Hematopoietic multipotent progenitor cell treated with erythropoietin and hydrocortisone succinate and interleukin-3 and kit ligand, for 6 days (in vitro differentiated cells): ENCODE measurements at regions not wholly inside any gene's neighbourhood (a gene's known extent, or its start where the extent isn't known, plus 50 kb on each side); places are given as distances from the start of the nearest gene placed in this dataset.
A peak's percentile ranks its signal among the peaks of the same experiment; 100 is the strongest.

Source experiments
- DNase-seq: peaks from one replicate; pipeline ENCODE4 v3.0.0-alpha.2; 2015

GRCh38 chr10:29924436-29924835 lies 134.9 kb downstream of the JCAD start:
- no peak for DNase-seq

DNA sequence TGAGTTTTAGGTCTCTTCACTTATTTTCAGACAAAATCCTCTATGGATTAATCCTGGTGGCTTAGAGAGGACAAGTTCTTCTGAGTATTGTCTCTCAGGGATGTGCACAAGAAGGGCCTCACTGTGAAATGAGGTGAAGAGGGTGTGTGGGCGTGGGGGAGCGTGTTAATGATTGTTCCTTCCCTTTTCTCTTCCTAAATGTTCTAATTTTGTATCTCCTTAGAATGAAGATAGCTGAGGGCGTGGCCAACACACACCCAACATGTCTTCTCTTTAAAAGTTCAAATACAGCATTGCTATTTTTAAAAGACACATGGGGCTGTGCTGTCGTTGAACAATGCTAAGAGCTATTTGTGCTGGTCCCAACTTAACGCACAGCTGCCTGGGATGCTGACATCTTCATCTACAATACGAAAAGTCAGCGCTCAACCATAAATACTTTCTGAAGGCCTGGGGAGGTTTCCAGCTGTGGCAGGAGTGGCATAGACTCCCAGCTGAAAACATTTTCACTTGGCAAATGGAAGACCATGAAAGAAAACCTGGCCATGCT lies 135.9 kb downstream of the JCAD start:
- DNase-seq = peak; percentile 3

- DNase-seq = no peak
Measured at GRCh38 chr10:29922892-29923291, 136.5 kb downstream of the JCAD start.

DNA sequence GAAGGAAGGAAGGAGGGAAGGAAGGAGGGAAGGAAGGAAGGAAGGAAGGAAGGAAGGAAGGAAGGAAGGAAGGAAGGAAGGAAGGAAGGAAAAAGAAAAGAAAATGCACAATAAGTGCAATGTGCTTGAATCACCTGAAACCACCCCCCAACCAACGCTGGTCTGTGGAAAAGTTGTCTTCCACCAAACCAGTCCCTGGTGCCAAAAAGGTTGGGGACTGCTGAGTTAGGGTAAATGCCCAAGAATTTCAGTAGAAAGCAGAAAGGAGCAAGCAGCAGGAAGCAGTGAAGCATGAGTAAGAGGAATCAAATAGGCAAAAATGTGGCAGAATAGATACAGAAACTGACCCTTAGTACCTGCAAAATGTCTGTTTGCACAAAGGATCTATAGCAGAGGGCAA lies 137.2 kb downstream of the JCAD start:
- DNase-seq = no peak

- no peak for DNase-seq
Measured at GRCh38 chr10:29921071-29921446, 138.3 kb downstream of the JCAD start.

- no peak for DNase-seq
Measured at GRCh38 chr10:29920408-29921070, 138.8 kb downstream of the JCAD start.

DNA sequence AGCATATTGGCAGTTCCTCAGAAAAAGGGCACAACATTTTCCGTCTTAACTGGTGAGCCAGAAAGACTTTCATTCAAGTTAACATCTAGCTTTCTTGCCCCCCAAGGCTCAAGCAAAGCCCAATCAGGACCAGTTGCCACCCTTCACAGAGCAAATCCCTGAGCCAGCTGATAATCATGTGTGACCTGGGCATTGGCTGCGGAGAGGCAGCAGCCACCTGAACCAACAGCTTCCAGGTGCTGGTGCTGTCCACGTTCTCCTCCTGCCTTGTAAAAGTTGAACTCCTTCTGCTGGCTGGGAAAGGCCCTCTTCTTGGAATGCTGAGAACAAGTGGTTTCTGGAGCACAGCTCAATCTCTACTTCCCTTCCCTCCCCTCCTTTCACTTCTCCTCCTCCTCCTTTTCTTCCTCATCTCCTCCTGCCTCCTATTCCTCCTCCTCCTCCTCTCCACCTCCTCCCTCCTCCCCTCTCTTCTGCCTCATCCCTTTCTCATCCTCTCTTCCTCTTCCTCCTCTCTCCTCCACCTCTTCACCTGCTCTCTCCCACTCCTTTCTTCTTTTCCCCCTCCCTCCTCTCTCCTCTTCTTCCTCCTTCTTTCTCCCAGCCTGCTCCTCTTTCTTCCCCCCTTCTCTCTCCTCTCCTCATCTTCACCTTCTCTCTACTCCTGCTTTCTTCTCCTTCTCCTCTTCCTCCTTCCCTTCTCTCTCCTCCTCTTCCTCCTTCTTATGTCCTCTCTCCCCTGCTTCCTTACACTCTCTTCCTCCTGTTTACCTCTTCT lies 140.6 kb downstream of the JCAD start:
- DNase-seq = no peak

DNA sequence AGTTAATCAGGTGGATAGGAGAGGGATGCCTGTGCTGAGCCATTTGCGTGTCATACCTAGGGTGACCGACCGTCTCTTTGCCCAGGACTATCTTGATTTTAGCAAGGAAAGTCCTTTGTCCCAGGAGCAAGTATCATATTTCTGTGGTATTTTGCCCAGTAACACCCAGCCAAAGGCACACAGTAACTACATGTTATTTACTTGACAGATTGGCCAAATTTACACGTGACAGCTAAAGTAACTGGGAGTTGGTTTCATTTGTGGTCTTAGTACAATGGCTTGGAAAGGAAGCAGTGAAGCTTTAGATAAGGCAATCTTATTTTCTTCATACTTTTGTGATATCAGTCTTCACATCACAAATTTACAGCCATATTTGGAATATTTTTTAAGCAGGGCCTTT lies 142.1 kb downstream of the JCAD start:
- DNase-seq = peak; percentile 71

DNA sequence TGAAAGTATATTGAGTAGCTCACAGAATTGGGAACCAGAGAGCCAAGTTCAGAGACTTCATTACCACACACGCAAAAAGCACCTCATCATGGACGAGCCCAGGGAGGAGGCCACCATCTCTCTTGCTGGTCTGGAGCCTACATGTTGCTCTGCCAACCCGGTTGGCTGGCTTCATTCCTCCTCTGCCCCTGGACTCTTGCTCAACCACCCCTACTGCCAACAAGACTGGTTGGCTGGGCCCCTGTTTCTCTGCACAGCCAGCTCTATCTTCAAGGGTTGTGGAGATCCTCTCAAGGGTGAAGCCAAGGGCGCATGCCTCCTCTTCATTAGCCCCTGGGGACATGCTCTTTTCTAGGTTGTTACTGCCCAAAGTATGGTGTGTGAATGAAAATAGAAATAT lies 142.7 kb downstream of the JCAD start:
- no peak for DNase-seq

DNA sequence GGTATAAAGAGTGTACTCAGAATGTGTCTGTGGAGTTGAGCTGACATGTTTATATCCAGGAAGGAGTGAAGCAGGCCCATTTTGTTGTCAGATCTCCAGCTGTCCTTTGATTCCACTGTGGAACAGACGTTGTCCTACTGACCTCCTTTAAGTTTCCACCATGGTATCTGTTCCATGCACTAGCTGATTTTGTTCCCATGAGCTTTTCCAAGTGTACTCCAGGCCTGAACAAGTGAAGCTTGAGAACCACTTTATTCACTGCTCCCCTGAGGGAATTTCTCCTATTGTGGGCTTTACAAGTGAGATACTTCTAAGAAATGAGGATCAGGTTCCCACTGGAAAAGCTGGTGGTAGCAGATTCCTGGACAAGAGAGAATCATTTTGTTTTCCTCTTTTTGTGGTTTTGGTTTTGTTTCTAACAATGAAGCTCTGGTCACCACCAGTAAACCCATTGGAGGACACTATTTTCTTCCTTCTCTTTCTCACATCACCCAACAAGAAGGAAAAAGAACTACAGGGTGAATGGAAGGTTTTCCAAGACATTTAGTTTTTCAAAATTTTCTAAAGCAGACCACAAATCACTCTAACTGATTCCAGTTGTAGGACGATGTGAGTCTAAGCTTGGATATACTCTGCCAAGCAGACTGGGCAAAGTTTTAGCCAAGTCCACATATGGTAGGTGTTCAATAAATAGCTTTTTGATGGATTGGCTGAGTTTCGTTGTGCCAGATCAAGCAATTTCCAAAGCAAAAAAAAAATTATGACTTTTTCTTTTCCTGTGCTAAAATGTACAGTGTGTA lies 144.2 kb downstream of the JCAD start:
- DNase-seq = no peak

GRCh38 chr10:29908962-29909361 lies 150.4 kb downstream of the JCAD start:
- DNase-seq = no peak

DNA sequence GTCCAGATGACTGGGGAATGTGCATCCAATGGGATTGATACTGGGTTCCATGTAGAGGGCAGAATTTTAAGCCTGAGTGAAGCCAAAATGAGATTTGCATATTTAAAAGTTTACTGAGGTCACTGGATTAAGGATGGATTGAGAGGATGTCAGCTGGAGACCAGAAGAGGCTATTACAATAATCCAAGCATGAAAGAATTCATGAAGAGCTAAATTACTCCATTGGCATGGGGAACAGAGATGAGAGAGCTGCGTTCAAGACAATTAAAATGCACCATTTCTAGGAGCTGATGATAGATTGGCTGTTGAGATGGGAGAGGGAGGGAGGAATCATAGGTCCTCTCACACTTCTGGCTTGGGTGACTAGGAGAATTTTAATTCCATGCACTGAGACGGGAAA lies 158.5 kb downstream of the JCAD start:
- DNase-seq = no peak

GRCh38 chr10:29897999-29898716 lies 161.2 kb downstream of the JCAD start:
- no peak for DNase-seq

DNA sequence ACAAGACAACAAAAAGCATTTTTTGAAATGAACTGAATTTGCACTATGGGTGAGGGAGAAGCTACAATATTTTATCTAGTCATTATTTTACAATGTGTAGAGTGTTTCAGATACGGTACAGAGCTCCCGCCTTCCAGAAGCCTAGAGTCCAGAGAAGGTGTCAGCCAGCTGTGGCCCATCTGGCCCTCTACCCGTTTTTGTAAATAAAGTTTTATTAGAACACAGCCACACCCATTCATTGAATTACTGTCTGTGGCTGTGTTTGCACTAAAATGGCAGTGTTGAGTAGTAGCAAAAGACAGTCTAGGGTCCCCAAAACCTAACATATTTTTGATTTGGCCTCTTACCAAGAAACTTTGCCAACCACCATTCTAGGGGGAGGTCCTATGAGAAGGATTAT lies 162.0 kb downstream of the JCAD start:
- no peak for DNase-seq

DNA sequence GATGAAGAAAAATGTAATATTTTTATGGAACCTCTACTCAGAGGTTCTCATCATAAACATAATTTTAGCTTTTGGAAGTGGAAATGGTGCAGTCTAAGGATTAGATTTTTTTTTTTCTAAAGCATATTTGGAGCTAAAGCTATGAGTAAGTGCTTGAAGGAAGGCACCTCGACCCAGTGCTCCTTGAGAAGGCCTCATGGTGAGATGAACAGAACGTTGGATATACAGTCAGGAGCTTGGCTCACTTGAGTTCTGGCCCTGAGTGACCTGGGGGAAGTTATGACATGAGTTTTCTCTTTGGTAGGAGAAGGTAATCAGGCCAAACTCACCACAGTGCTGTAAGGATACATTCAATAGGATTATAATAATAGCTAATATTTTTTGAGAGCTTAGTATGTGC lies 163.3 kb downstream of the JCAD start:
- DNase-seq = no peak

GRCh38 chr10:29895456-29895855 lies 163.9 kb downstream of the JCAD start:
- DNase-seq = no peak

- DNase-seq = no peak
Measured at GRCh38 chr10:29888321-29888720, 171.1 kb downstream of the JCAD start.

DNA sequence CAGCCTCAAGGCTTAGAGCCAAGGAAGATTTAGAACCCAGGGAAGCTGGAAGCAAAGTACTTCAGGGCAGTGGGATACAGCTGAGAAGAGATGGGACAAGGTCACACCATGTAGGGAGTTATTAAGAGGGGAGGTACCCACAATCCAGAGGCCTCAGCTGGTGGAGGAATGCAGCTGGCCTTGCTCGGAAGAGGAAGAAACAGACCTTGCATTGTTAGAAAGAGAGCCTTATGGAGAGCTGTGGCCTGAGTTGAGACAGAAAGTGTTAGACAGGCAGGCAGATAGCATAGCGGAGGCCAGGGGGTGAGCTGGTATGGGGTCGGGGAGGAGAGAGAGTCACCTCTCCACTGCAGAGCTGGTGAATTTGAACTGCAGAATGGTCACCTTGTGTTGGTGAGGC lies 173.1 kb downstream of the JCAD start:
- no peak for DNase-seq

DNA sequence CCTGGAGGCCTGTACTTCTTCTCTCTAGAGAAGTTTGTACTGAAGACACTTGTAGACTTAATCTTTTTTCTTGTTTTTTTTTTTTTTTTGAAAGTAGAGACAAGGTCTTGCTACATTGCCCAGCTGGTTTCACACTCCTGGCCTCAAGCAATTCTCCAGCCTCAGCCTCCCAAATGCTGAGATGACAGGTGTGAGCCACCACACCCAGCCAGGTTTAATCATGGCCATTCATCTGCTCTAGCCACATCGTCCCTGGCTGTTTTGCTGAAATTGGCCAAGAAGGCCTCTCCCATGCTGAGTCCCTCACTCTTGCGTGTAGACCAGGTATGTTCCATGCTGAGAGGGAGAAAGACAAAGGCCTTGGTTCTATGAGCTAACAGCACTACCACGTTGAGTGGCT lies 176.2 kb downstream of the JCAD start:
- DNase-seq = no peak

GRCh38 chr10:29882766-29883165 lies 176.6 kb downstream of the JCAD start:
- DNase-seq = no peak

GRCh38 chr10:29881811-29882210 lies 177.6 kb downstream of the JCAD start:
- no peak for DNase-seq

GRCh38 chr10:29881336-29881771 lies 178.0 kb downstream of the JCAD start:
- DNase-seq = peak; percentile 7

DNA sequence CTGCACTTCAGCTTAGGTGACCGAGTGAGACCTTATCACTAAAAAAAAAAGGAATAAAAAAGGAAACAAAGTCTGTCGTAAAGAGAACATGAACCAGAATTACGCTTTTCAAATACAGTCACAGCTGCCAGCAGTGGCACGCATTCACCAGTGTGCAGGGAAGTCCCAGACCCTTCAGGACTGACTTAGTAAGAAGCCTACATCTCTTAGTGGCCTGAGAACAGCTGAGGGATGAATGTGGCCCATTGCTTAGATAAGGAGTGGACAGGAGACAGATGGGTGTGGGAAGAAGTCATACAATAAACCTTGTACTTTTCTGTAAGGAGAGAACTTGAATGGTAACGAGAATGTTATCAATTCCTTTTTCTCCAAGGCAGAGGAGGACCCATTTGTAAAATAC lies 178.5 kb downstream of the JCAD start:
- no peak for DNase-seq
